T-helper 2 cell treated with Interferon-gamma antibody and Interleukin-4, amounts not matched to agents 100 ng/mL and 5 ng/mL, for 36 hours (primary cell): ENCODE measurements at regions not wholly inside any gene's neighbourhood (a gene's known extent, or its start where the extent isn't known, plus 50 kb on each side); places are given as distances from the start of the nearest gene placed in this dataset.

Source experiments
- intact Hi-C: fragments of 100-400 bp; cut with micrococcal nuclease; formaldehyde crosslinking; loops from one replicate; pipeline ENCODE4 v1.15.1; 2023

GRCh38 chr22:47448231-47449223 is 686.1 kb downstream of the TBC1D22A start:
- intact Hi-C loops, result no loop called here

- intact Hi-C loops, result no loop called here
Measured at GRCh38 chr22:47446821-47447810, 684.7 kb downstream of the TBC1D22A start.

DNA sequence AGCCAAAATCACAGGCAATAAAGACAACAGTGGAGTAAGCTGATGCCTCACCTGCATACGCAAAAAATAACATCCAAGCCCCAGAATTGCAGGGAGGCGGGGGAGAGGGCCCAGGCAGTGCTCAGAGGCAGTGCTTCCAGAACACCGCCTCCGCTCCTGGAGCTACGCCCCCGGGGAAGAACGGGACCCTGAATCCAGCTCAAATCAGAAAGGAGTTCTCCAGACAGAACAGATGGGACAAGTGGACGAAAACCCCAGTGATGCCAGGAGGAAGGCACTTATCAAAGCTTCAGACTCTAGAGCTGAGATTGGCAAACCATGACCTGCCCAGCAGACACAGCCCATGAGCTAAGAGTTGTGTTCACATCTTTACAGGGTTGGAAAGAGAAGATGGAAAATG is 683.9 kb downstream of the TBC1D22A start:
- intact Hi-C loops, result no loop called here

DNA sequence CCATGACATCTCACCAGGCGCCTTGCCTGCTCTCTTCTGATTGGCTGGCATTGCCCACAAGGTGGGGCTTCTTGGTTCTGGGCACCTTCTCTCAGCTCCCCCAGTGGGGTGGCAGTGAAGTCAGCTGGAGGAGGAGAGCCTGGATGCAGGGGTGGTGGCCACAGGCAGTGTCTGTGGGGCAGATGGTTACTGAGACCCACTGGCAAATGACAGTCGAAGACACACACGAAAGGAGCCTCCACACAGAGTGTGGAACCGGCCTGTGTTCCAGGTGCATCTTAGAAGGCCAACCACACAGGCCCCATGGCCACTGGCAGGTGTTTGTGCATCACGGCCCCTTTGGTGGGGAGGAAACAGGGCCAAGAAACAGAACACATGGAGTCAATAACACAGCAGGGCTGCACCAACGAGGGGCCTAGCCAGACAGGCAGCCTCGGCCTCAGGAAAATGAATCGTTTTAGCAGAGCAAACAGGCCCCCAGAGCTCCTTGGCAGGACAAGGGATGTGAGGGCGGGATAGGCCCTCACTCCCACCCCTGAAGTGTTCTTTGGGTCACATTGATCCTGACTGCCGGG is 683.4 kb downstream of the TBC1D22A start:
- intact Hi-C loops, result no loop called here

DNA sequence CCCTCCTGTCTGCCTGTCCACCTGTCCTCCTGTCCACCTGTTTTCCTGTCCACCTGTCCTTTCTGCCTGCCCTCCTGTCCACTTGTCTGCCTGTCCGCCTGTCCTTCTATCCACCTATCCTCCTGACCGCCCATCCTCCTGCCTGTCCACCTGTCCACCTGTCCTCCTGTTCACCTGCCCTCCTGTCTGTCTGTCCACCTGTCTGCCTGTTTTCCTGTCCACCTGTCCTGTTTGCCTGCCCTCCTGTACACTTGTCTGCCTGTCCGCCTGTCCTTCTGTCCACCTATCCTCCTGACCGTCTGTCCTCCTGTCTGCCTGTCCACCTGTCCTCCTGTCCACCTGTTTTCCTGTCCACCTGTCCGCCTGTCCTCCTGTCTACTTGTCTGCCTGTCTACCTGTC is 682.8 kb downstream of the TBC1D22A start:
- intact Hi-C loops, result no loop called here

GRCh38 chr22:47444746-47445065 is 682.3 kb downstream of the TBC1D22A start:
- intact Hi-C loops, result no loop called here

DNA sequence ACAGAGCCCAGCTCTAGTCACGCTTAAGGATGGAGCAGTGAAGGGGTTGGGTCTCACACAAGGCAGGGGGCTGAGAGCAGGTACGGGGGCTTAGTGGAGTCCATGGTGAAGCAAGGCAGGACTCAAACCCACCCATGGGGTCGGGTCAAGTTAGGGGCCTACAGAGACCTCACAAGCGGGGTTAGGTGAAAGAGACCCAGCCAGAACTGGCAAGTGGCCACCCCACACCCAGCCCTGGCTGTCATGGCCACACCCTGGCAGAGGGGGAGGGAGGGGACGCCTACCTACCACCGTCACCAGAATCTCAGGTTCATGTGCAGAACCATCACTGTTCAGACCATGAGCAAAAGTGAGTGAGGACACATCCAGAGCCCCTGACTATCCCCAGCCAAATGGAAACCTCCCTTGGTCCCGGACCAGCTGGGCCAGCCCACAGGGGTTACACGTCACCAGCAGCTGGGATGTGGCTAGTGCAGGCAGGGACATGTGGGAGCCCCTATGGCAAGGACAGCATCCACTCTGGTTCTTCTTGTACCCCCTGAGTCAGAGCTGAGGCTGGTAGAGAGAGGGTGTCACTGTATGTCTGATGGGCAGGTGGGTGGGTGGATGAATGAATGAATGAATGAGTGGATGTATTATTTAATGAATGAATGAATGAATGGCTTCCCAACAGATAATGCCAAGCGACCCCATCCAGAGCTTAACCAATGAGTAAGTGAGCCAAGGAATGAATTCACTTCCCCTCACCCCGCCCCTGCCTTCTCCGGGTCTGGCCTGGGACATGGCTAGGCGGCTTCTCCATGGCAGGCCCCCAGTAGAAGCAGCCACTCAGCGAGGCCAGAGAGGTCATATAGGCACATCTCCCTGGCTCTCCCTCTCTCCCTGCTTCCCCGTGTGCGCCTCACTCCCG is 681.6 kb downstream of the TBC1D22A start:
- intact Hi-C loops, result no loop called here

DNA sequence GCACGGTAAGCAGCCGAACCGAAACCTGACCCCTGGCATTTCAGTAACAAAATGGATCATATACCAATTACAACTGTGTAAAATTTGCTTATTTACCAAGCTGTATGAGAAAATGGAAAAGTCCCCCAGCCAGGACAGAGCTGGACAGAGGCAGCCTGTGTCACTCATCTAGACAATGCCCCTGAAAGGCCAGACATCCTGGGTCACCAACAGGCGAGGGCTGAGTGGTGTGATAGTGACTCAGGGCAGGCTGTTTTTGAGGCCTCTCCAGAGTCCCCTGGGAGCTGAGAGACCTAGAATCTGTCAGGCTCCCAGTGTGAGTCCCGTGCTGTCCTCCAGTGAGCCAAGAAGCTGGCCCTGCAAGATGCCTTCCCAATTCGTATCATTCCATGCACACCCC is 680.4 kb downstream of the TBC1D22A start:
- intact Hi-C loops, result no loop called here

GRCh38 chr22:47439643-47440265 is 677.3 kb downstream of the TBC1D22A start:
- intact Hi-C loops, result no loop called here

GRCh38 chr22:47437636-47438035 is 675.2 kb downstream of the TBC1D22A start:
- intact Hi-C loops, result no loop called here

DNA sequence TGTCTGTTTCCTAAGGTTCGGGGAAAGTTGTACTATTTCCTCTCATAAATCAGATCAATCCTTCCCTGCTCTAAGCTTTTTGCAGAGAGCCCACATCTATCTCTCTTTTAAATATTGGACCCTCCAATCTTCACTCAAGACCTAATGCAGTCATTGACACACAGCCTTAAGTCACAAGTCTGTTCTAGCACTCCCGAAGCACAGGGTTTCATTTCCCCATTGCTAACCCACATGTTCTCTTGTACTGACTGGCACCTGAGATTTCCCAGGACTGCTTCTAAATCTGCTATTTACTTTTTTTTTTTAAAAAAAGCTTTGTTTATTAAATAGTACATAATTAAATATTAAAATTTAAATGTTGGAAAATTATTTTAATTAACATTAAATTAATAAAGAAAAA is 674.7 kb downstream of the TBC1D22A start:
- intact Hi-C loops, result no loop called here

DNA sequence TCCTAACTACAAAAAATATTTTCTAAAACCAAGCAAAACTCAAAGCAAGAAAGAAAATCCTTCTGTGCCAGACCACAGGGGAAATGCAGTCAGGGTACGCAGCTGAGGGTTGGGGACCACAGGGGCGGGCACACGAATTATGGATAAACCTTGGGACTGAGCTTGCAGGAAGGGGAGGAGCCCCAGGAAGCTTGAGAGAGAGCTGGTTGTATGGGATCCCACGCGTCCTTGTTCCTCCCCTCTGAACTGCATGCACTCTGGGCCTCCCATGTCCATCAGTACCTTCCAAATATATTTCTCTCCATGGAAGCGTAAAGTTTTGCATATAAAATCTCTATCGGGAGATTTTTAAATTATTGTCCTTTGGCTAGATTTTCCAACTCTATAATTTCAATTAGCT is 673.4 kb downstream of the TBC1D22A start:
- intact Hi-C loops, result no loop called here

DNA sequence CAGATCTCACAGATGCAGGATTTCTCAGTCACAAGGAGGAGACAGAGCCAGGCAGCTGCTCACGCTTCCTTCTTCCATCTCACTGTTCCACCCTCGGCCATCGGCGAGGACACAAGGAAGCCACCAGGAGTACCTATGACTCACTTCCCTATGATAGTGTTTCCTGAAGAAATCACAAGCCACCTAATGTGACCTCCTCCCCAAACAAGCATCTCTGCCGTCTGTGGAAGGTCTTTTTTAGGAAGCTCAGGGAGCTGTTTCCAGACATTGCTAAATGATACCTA is 672.7 kb downstream of the TBC1D22A start:
- intact Hi-C loops, result no loop called here

- intact Hi-C loops, result no loop called here
Measured at GRCh38 chr22:47434336-47435203, 672.1 kb downstream of the TBC1D22A start.

DNA sequence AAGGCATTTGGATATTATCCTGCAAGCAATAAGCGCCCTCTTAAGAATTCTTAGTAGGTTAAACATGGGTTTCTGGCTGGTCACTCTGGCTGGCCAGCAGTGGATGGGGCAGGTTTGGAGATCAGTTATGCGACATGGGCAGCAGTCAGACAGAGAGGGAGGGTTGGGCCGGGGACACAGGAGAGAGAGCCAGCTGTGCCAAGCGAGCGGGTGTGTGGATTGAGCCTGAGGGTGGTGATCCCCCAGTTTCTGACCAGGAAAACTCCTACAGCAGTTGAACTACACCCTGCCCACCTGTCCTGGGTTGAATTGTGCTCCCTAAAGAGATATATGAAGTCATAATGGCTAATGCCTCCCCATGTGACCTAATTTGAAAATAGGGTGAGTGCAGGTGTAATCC is 671.2 kb downstream of the TBC1D22A start:
- intact Hi-C loops, result no loop called here

DNA sequence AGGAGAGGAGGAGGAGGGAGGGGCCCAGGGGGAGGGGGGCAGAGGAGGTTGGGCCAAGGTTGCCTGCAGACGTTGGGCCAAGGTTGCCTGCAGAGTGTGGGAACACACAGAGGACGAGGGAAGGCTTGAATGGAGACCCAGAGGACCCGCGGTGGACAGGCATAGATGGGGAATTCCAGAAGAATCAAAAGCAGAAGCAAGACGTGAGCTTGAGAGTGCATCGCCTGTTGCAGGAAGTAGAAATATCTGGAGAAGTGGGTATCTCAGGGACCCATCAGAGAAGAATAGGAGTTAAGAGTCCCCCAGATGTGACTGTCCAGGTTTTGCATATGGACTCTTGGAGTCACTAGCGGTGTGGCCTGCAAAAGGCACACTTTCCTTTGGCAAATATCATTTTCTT is 670.2 kb downstream of the TBC1D22A start:
- intact Hi-C loops, result no loop called here

DNA sequence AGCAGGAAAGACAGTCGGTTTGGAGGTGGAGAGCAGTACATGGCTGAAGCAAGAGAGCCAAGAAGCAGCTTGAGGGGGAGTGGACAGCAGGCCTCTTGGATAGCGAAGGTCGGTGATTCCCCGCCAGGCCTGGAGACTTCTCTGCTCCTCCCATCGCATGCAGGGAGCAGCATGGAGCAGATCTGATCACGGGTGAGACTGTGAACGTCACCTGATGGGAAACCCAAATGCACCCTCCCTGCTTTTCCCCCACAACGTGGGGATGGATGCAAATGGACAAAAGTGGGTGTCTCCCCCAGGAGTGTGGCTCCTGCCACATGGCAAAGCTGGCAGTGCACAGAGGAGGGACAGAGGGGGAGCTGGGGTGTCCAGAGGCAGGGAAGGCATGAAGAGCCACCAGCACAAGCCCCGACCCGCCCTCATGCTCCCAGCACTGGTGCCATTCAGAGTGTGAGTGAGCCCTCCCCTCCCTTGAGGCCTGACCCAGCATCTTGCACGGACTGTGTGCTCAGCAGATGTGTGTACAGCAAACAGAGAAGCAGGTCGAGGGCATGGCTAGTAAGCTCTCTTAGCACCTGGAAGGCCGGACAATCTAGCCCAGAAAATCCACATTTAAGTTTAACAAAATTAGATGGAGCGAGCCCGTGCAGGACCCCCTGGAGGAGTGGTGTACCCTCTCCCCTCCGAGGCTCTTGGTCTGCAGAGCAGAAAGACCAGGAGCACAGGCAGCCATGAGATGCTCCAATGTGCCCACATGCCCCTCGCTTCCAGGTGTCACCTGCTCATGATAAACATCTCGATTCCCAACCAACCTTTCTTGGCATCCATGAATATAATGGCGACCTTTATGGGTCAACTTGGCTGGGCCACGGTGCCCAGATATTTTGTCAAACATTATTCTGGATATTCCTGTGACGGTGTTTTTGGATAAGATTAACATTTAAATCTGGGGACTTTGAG is 661.7 kb downstream of the TBC1D22A start:
- intact Hi-C loops, result no loop called here

GRCh38 chr22:47423266-47423665 is 660.8 kb downstream of the TBC1D22A start:
- intact Hi-C loops, result no loop called here
